ENCODE measurements at regions not wholly inside any gene's neighbourhood (a gene's known extent, or its start where the extent isn't known, plus 50 kb on each side); places are given as distances from the start of the nearest gene placed in this dataset.

GRCh38 chr11:129259931-129260348, 67.8 kb upstream of the ARHGAP32 start:
- Histone ChIP-seq H3K23ac (ENCODE audit: insufficient read length, low read depth, low read length) (no peak overlapping the region), H4K8ac (replicated peaks; ENCODE audit: insufficient read length, low read depth, low read length) (no peak overlapping the region), H3K4me2 (ENCODE audit: insufficient read depth, insufficient read length, low read length) (no peak overlapping the region), H2BK120ac (ENCODE audit: low read depth, low read length, poor library complexity, severe bottlenecking) (no peak overlapping the region), H3K18ac (ENCODE audit: insufficient read length, low read depth, low read length) (no peak overlapping the region), H3K56ac (ENCODE audit: insufficient read length, low read depth, low read length) (no peak overlapping the region), H3K79me1 (ENCODE audit: insufficient read depth, low read depth, low read length, poor library complexity, severe bottlenecking) (no peaks in the 10 kb centered on the region), H2BK20ac (ENCODE audit: low read depth, low read length, poor library complexity, severe bottlenecking) (no peak overlapping the region), H3K9ac (ENCODE audit: extremely low read depth, insufficient read length, low read length) (no peak overlapping the region), H3K23me2 (ENCODE audit: insufficient read length, low read depth, low read length, poor library complexity, severe bottlenecking) (no peaks in the 10 kb centered on the region), H3K79me2 (ENCODE audit: insufficient read depth, low read length) (peaks cover 3% of the 10 kb centered on the region; the same call in 1 of the 2 replicates), H3K27me3 (ENCODE audit: insufficient read depth, low read length) (no peaks in the 10 kb centered on the region), H3K27ac (ENCODE audit: insufficient read length, low read depth, low read length) (no peak overlapping the region), H2AK5ac (ENCODE audit: insufficient read length, low read length) (no peak overlapping the region), H3K4me1 (ENCODE audit: insufficient read depth, low read length) (peaks cover 6% of the 10 kb centered on the region), H2AFZ (ENCODE audit: low read length) (no peak overlapping the region), H2BK12ac (ENCODE audit: insufficient read length, low read depth, low read length) (no peak overlapping the region), H4K5ac (ENCODE audit: insufficient read length, low read depth, low read length) (no peak overlapping the region), H3K4ac (ENCODE audit: low read depth, low read length) (no peak overlapping the region), H4K20me1 (ENCODE audit: control insufficient read depth, insufficient read depth, insufficient read length) (no peaks in the 10 kb centered on the region), H3K14ac (ENCODE audit: insufficient read depth, low read length) (no peak overlapping the region), H2BK5ac (ENCODE audit: insufficient read length, low read length) (no peak overlapping the region), H3T11ph (ENCODE audit: low read length) (no peak overlapping the region), H4K91ac (ENCODE audit: insufficient read length, low read depth, low read length) (no peak overlapping the region), H3K9me3 (ENCODE audit: control insufficient read depth, low read depth, low read length) (no peaks in the 10 kb centered on the region), H2BK15ac (ENCODE audit: low read depth, low read length) (no peak overlapping the region)
- TF ChIP-seq CTCF (conservative IDR thresholded peaks at IDR 0.05), result no peak
- Mint-ChIP-seq H3K36me3 (ENCODE audit: insufficient read depth in 1 of 3, low read depth in 3 of 3) (peaks cover 0 to 3% (median 0%) of the 10 kb centered on the region in 3 experiments; a peak in 2 of 7 replicates), H3K4me3 (no peak overlapping the region), H3K4me1 (peaks cover 52 to 69% of the 10 kb centered on the region in 2 experiments), H3K27me3 (ENCODE audit: low read depth) (no peaks in the 10 kb centered on the region), H3K27ac (peak overlapping the region in 2 of 3 experiments; percentile 68 to 76; a peak in 3 of 7 replicates), H3K9me3 (no peaks in the 10 kb centered on the region)
- 100% methylated on average over 1 of the region's 3 CpGs for WGBS (ENCODE audit: extremely low coverage, insufficient read length, low lambda C conversion rate)
- DNase-seq, result no peak

Measured in H9 (cell line).